Endothelial cell of umbilical vein (primary cell): ENCODE measurements at regions not wholly inside any gene's neighbourhood (a gene's known extent, or its start where the extent isn't known, plus 50 kb on each side); places are given as distances from the start of the nearest gene placed in this dataset.

ENCODE experiments used
- BruUV-seq: library from RNA; stranded (reverse); fragments of 400-500 nt; replicated peaks from 2 replicates; lab custom pipeline; 2021; lab: Mats Ljungman, UMichigan
- CTCF ChIA-PET: fragments of 300-600, 350-600 bp; sonication (Branson Sonifier 250); formaldehyde crosslinking; loops from one replicate; lab custom pipeline; 2021; ENCODE audit warnings: antibody characterized with exemption, inconsistent platforms; lab: Charles Lee
- POLR2A ChIA-PET: fragments of 300-600, 350-600 bp; sonication (Branson Sonifier 250); formaldehyde crosslinking; loops from one replicate; lab custom pipeline; 2021; ENCODE audit warnings: antibody characterized with exemption, inconsistent platforms; lab: Charles Lee
- DNase-seq: peaks from one replicate; pipeline ENCODE4 v3.0.0-alpha.2; 2011; ENCODE audit warnings: low read depth, low spot score
- FAIRE-seq: peaks from 2 replicates; lab custom pipeline; 2011; peaks lifted over from hg19 to GRCh38; lab: Jason Lieb, UNC
- H2AFZ ChIP-seq: 2 replicates; pipeline ENCODE4 v1.6.0; 2012; ENCODE audit warnings: low read depth, low read length, control low read depth, inconsistent platforms
- H3K27ac ChIP-seq: 2 replicates; pipeline ENCODE4 v1.5.1; 2011; ENCODE audit warnings: low read depth, mild to moderate bottlenecking, control low read depth, low read length, moderate library complexity; ENCODE audit not compliant: insufficient read depth
- H3K27me3 ChIP-seq, 2 experiments: 2 replicates each; pipeline versions ENCODE4 v1.6.0 to v1.6.1; 2011; ENCODE audit warnings: low read length in 2 of 2, mixed read lengths in 1 of 2; ENCODE audit not compliant: control insufficient read depth in 2 of 2, insufficient read depth in 2 of 2
- H3K36me3 ChIP-seq, 2 experiments: 2 replicates in 1 of 2; 3 replicates in 1 of 2; pipeline ENCODE4 v1.5.1; 2011; ENCODE audit warnings: low read length in 2 of 2, mild to moderate bottlenecking in 1 of 2, moderate library complexity in 1 of 2; ENCODE audit not compliant: control insufficient read depth in 2 of 2, insufficient read depth in 2 of 2; ENCODE audit errors: extremely low read depth in 1 of 2
- H3K4me1 ChIP-seq: 3 replicates; pipeline ENCODE4 v1.5.1; 2011; ENCODE audit warnings: mild to moderate bottlenecking, low read length; ENCODE audit not compliant: control insufficient read depth, insufficient read depth; ENCODE audit errors: extremely low read depth
- H3K4me2 ChIP-seq: 2 replicates; pipeline ENCODE4 v1.6.1; 2011; ENCODE audit warnings: low read length, control low read depth, mixed read lengths; ENCODE audit not compliant: insufficient read depth
- H3K4me3 ChIP-seq, 3 experiments: fragments of 200-600 bp in 1 of 3; sonication (generic), shearing (Covaris generic) in 1 of 3; replicated peaks in 1 of 3; 2 replicates each; pipeline ENCODE4 v1.5.1; 2011 to 2016; ENCODE audit warnings: control low read depth in 3 of 3, low read length in 3 of 3, mild to moderate bottlenecking in 2 of 3, inconsistent platforms in 1 of 3, low read depth in 1 of 3, moderate library complexity in 1 of 3; ENCODE audit not compliant: insufficient read depth in 1 of 3
- H3K79me2 ChIP-seq: 2 replicates; pipeline ENCODE4 v1.6.0; 2012; ENCODE audit warnings: low read length, inconsistent platforms; ENCODE audit not compliant: control insufficient read depth, insufficient read depth
- H3K9ac ChIP-seq: replicated peaks from 2 replicates; pipeline ENCODE3; 2011; ENCODE audit warnings: low read length, control low read depth; ENCODE audit not compliant: insufficient read depth; ENCODE audit errors: extremely low read depth
- H3K9me1 ChIP-seq: replicated peaks from 3 replicates; pipeline ENCODE4 v1.6.0; 2011; ENCODE audit warnings: mild to moderate bottlenecking, low read length; ENCODE audit not compliant: control insufficient read depth, insufficient read depth; ENCODE audit errors: extremely low read depth
- H3K9me3 ChIP-seq: replicated peaks from 2 replicates; pipeline ENCODE4 v1.5.1; 2012; ENCODE audit warnings: low read length, inconsistent platforms; ENCODE audit not compliant: control insufficient read depth, insufficient read depth
- H4K20me1 ChIP-seq: replicated peaks from 2 replicates; pipeline ENCODE3; 2011; ENCODE audit warnings: mild to moderate bottlenecking, low read length; ENCODE audit not compliant: control insufficient read depth, insufficient read depth; ENCODE audit errors: extremely low read depth
- EZH2 ChIP-seq: IDR thresholded peaks from 2 replicates; pipeline ENCODE4 v1.6.1; 2012; ENCODE audit warnings: borderline replicate concordance, low read depth, mild to moderate bottlenecking, moderate library complexity, low read length, inconsistent platforms; ENCODE audit not compliant: severe bottlenecking
- FOS ChIP-seq: IDR thresholded peaks from 2 replicates; pipeline ENCODE4 v1.6.1; 2011; ENCODE audit warnings: mild to moderate bottlenecking, low read length, moderate library complexity, borderline replicate concordance; ENCODE audit not compliant: insufficient read depth
- GATA2 ChIP-seq: IDR thresholded peaks from 2 replicates; pipeline ENCODE4 v1.7.0; 2011; ENCODE audit warnings: low read depth, mild to moderate bottlenecking, moderate library complexity, mixed read lengths, low read length; ENCODE audit not compliant: insufficient read length, insufficient read depth
- JUN ChIP-seq: IDR thresholded peaks from 2 replicates; pipeline ENCODE4 v1.6.1; 2011; ENCODE audit warnings: borderline replicate concordance, low read depth; ENCODE audit not compliant: insufficient read length, insufficient read depth
- MYC ChIP-seq: IDR thresholded peaks from one replicate; pipeline ENCODE4 v1.6.1; 2011; ENCODE audit warnings: mild to moderate bottlenecking, low read depth, low read length
- POLR2A ChIP-seq: IDR thresholded peaks from 2 replicates; pipeline ENCODE4 v1.6.1; 2012; ENCODE audit warnings: low read depth, mild to moderate bottlenecking, control low read depth, low read length
- POLR2AphosphoS5 ChIP-seq: IDR thresholded peaks from 2 replicates; pipeline ENCODE4 v1.6.1; 2012; ENCODE audit warnings: low read depth, mild to moderate bottlenecking, control low read depth, low read length, moderate library complexity; ENCODE audit not compliant: insufficient read depth
- dilution Hi-C: fragments of 300-500 bp; cut with MboI; formaldehyde crosslinking; loops from one replicate; pipeline ENCODE4 v1.15.0; 2019; ENCODE audit warnings: low sequenced_read_pairs; ENCODE audit not compliant: extremely low pct_ligation_motif_present
- intact Hi-C: fragments of 100-400 bp; cut with micrococcal nuclease; formaldehyde crosslinking; loops from one replicate; pipeline ENCODE4 v1.10.0; 2022
- TF ChIP-seq, protein P1 (sequence below): IDR thresholded peaks from 2 replicates; pipeline ENCODE4 v1.6.1; 2011; ENCODE audit not compliant: insufficient read depth, insufficient read length
- TF ChIP-seq, protein P2 (sequence below), 2 donors: IDR thresholded peaks; 1 replicate in 1 of 2; 2 replicates in 1 of 2; pipeline ENCODE4 v1.5.1; 2011; ENCODE audit warnings: low read length in 2 of 2, mild to moderate bottlenecking in 2 of 2, moderate library complexity in 2 of 2, control low read depth in 1 of 2, inconsistent platforms in 1 of 2, low read depth in 1 of 2; ENCODE audit not compliant: insufficient read depth in 1 of 2; ENCODE audit errors: extremely low read depth in 1 of 2

DNA sequence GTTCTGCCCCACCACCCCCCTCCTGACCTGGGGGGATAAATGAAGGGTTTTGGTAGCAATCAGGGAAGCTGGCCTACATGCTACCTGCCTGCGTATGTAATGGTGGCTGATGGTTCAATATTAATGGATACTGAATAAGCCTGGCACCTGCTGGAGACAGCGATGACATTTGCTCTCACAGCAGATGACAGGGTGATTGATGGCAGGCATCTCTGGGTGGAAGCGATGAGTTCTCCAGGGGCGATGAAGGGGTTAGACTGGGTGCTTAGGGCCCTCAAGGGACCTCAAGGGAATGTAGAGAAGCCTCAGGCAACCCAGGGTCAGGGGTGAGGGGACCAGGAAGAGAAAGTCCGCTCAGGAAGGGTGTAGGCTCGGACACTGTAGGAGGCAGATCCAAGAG is 107.7 kb upstream of the MLN start:
- Histone ChIP-seq H3K27ac (no peak overlapping the region), H3K4me2 (no peak overlapping the region), H2AFZ (no peak overlapping the region), H3K9me1 (no peaks in the 10 kb centered on the region), H3K9me3 (no peaks in the 10 kb centered on the region), H3K4me1 (no peaks in the 10 kb centered on the region), H3K36me3 (no peaks in the 10 kb centered on the region), H3K9ac (no peak overlapping the region), H3K4me3 (no peak overlapping the region), H4K20me1 (no peaks in the 10 kb centered on the region), H3K79me2 (no peaks in the 10 kb centered on the region), H3K27me3 (peaks cover 8 to 13% of the 10 kb centered on the region in 2 experiments)
- dilution Hi-C loops (no loop called here), intact Hi-C loops (no loop called here)
- DNase-seq (no peak), FAIRE-seq (no peak)
- ChIA-PET POLR2A (no interaction called here), CTCF (no interaction called here)
- TF ChIP-seq EZH2 (no peak), POLR2A (no peak), POLR2AphosphoS5 (no peak), FOS (no peak), MYC (no peak), GATA2 (no peak), JUN (no peak)
- TF ChIP-seq, protein P1, sequence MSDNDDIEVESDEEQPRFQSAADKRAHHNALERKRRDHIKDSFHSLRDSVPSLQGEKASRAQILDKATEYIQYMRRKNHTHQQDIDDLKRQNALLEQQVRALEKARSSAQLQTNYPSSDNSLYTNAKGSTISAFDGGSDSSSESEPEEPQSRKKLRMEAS: no peak
- TF ChIP-seq, protein P2, sequence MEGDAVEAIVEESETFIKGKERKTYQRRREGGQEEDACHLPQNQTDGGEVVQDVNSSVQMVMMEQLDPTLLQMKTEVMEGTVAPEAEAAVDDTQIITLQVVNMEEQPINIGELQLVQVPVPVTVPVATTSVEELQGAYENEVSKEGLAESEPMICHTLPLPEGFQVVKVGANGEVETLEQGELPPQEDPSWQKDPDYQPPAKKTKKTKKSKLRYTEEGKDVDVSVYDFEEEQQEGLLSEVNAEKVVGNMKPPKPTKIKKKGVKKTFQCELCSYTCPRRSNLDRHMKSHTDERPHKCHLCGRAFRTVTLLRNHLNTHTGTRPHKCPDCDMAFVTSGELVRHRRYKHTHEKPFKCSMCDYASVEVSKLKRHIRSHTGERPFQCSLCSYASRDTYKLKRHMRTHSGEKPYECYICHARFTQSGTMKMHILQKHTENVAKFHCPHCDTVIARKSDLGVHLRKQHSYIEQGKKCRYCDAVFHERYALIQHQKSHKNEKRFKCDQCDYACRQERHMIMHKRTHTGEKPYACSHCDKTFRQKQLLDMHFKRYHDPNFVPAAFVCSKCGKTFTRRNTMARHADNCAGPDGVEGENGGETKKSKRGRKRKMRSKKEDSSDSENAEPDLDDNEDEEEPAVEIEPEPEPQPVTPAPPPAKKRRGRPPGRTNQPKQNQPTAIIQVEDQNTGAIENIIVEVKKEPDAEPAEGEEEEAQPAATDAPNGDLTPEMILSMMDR (IDR thresholded peaks at IDR 0.05; ENCODE audit: extremely low read depth in 1 of 2, insufficient read depth in 1 of 2, low read depth in 1 of 2, low read length in 2 of 2): no peak
- no TSS peak for BruUV-seq
